Heart right ventricle (tissue), 16 donors: ENCODE measurements at regions not wholly inside any gene's neighbourhood (a gene's known extent, or its start where the extent isn't known, plus 50 kb on each side); places are given as distances from the start of the nearest gene placed in this dataset.

ENCODE experiments used
- ATAC-seq, 8 donors: fragments of 200-7000 bp; cut with Tn5 transposase; one replicate each; pipeline ENCODE4 v1.9.1; 2020; ENCODE audit warnings: mild to moderate bottlenecking in 8 of 8, moderate library complexity in 8 of 8, moderate number of reproducible peaks in 1 of 8
- DNase-seq, 2 donors: peaks; one replicate each; pipeline ENCODE4 v3.0.0-alpha.2; 2020
- H3K27ac ChIP-seq, 10 donors: fragments of 200-600 bp; sonication (generic) in 2 of 10; one replicate each; pipeline versions ENCODE4 v1.5.0 to v1.8.0; 2020 to 2022; ENCODE audit warnings: mild to moderate bottlenecking in 3 of 10
- H3K27me3 ChIP-seq, 7 donors: fragments of 200-600 bp; one replicate each; pipeline ENCODE4 v1.8.0; 2021 to 2022; ENCODE audit warnings: mild to moderate bottlenecking in 2 of 7
- H3K36me3 ChIP-seq, 9 donors: fragments of 200-600 bp; sonication (generic) in 1 of 9; one replicate each; pipeline versions ENCODE4 v1.5.0 to v1.8.0; 2020 to 2022; ENCODE audit warnings: mild to moderate bottlenecking in 2 of 9
- H3K4me1 ChIP-seq, 9 donors: fragments of 200-600 bp; sonication (generic) in 1 of 9; one replicate each; pipeline versions ENCODE4 v1.5.0 to v1.8.0; 2020 to 2022; ENCODE audit warnings: mild to moderate bottlenecking in 4 of 9
- H3K4me3 ChIP-seq, 10 donors: fragments of 200-600 bp; sonication (generic) in 2 of 10; one replicate each; pipeline versions ENCODE4 v1.5.0 to v1.8.0; 2020 to 2022; ENCODE audit warnings: mild to moderate bottlenecking in 7 of 10, moderate library complexity in 2 of 10
- H3K9me3 ChIP-seq, 11 donors: fragments of 200-600 bp in 10 of 11; sonication (generic) in 2 of 11; one replicate each; pipeline versions ENCODE4 v1.5.0 to v1.8.0; 2013 to 2022; ENCODE audit warnings: mild to moderate bottlenecking in 2 of 11, control low read depth in 1 of 11, moderate library complexity in 1 of 11
- WGBS, 2 donors: extraction: QIAGEN DNeasy Blood & Tissue Kit; methylation state at CpG; one replicate each; pipeline ENCODE4 v1.1.7; 2013; ENCODE audit warnings: inconsistent platforms in 1 of 2; 5-methylcytosine and 5-hydroxymethylcytosine counted together
- intact Hi-C, 10 donors: fragments of 100-400 bp; cut with DNase I; formaldehyde crosslinking; loops; one replicate each; pipeline versions ENCODE4 v1.11.1 to v1.14.2; 2022
- TF ChIP-seq, protein P1 (sequence below), 9 donors: fragments of 200-600 bp; sonication (generic) in 2 of 9; IDR thresholded peaks; one replicate each; pipeline versions ENCODE4 v1.5.0 to v1.8.0; 2021 to 2022; ENCODE audit warnings: antibody characterized with exemption in 9 of 9, mild to moderate bottlenecking in 5 of 9, moderate library complexity in 1 of 9
- donor health status: Arrhythmogenic right ventricular cardiomyopathy.
- donor health status: ischemic (EF 13 %, LVEDD 7.1; RV severe dilation, severe dysfunction).
- donor health status: healthy with polysubstance abuse.
- donor health status: DM: no; HTN: yes; CAD: no.
- donor health status: DM: no; HTN: no; CAD: no.
- donor health status: ischemic (EF 25% LVEDD 6.9; RV normal size, moderate dysfunction).
- donor health status: ischemic (EF 25% LVEDD 5.7; RV mildly dilated, moderate dysfunction).
- donor health status: healthy.
- donor health status: DM: yes; HTN: yes; CAD: no.
- donor health status: Ischemic cardiomyopathy.
- donor health status: ischemic (EF 35%, LVEDD 5.7; RV mildly dilated, moderate dysfunction).
- donor health status: nonischemic (EF 11% LVEDD 7.7; RV severe dilation, severe dysfunction).
- donor health status: DM: yes; HTN: yes; CAD: no.
- donor health status: PGD.
- donor health status: ischemic (EF 29% LVEDD 5.4; RV normal size, mild dysfunction).
- donor health status: nonischemic (EF 23%, LVEDD 6.1; RV moderate dilation, normal function).

DNA sequence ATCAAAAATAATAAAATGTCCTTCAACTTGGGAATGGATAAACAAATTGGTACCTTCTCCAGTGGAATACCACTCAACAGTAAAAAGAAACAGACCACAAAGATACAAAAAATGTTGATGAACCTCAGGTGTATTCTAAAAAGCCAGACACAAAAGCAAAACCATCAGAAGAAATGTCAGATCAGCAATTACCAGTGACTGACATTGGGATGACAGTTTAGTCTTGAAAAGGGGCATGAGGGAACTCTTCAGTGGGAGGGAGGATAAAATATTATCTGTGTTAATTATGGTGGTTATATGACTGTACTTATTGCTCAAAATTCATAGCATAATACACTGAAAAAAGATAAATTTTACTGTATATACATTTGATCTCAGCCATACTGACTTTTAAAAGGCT, 473.0 kb downstream of the TMX3 start:
- Histone ChIP-seq H3K36me3 (no peaks in the 10 kb centered on the region), H3K4me3 (no peak overlapping the region), H3K27me3 (no peaks in the 10 kb centered on the region), H3K9me3 (no peaks in the 10 kb centered on the region), H3K27ac (no peak overlapping the region), H3K4me1 (no peaks in the 10 kb centered on the region)
- DNase-seq (no peak), ATAC-seq (no peak)
- TF ChIP-seq, protein P1, sequence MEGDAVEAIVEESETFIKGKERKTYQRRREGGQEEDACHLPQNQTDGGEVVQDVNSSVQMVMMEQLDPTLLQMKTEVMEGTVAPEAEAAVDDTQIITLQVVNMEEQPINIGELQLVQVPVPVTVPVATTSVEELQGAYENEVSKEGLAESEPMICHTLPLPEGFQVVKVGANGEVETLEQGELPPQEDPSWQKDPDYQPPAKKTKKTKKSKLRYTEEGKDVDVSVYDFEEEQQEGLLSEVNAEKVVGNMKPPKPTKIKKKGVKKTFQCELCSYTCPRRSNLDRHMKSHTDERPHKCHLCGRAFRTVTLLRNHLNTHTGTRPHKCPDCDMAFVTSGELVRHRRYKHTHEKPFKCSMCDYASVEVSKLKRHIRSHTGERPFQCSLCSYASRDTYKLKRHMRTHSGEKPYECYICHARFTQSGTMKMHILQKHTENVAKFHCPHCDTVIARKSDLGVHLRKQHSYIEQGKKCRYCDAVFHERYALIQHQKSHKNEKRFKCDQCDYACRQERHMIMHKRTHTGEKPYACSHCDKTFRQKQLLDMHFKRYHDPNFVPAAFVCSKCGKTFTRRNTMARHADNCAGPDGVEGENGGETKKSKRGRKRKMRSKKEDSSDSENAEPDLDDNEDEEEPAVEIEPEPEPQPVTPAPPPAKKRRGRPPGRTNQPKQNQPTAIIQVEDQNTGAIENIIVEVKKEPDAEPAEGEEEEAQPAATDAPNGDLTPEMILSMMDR (IDR thresholded peaks at IDR 0.05): no peak
- intact Hi-C loops: no loop called here

DNA sequence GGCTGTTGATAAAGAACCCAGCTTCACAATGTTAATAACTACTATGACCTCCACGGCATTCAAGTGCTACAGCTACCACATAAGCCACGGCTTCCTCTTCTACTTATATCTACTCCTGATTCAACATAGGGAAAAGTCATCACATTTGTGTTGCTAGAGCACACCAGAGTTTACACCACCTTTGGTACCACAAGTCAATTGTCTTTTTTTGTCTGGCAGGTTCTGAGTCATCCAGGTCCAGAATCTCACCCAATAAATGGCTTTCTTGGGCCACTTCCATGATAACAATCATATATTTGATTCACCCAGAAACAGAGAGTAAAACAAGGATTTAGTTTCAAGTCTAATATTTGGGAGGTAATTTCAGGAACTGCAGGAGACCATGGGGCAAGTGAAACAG, 480.2 kb downstream of the TMX3 start:
- ATAC-seq: no peak
- H3K27ac ChIP-seq: no peak overlapping the region
- H3K27me3 ChIP-seq: no peaks in the 10 kb centered on the region
- no peak overlapping the region for H3K4me3 ChIP-seq
- intact Hi-C loops: no loop called here
- H3K36me3 ChIP-seq: no peaks in the 10 kb centered on the region
- TF ChIP-seq, protein P1 (IDR thresholded peaks at IDR 0.05): no peak
- H3K4me1 ChIP-seq: no peaks in the 10 kb centered on the region
- WGBS, 2 donors: 29 to 45% methylated on average over 2 of the region's 2 CpGs
- peaks cover 0 to 8% (median 0%) of the 10 kb centered on the region in 11 donors for H3K9me3 ChIP-seq
- DNase-seq: no peak

DNA sequence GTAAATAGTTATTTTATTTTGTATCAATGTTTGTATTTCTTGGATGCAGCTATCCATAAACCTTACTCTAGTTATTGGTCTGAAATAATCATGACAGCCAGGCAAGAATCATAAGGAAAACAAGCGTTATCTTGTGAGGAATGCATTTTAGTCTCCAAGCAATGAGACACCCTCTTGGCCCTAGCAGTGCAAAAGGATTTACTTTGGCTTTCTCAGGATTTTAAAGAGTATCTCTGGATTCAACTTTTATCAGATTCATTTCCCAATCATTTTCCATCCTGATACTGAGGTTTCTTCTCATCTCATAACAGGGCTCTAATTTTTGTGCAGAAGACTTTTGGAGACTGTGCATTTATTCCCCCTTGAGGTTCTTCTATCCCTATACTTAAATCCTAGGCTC, 480.8 kb downstream of the TMX3 start:
- no peak overlapping the region for H3K4me3 ChIP-seq
- DNase-seq: no peak
- H3K27me3 ChIP-seq: no peaks in the 10 kb centered on the region
- peaks cover 0 to 8% (median 0%) of the 10 kb centered on the region in 11 donors for H3K9me3 ChIP-seq
- intact Hi-C loops: no loop called here
- WGBS, 2 donors: 66 to 75% methylated on average over 1 of the region's 1 CpG
- no peaks in the 10 kb centered on the region for H3K4me1 ChIP-seq
- TF ChIP-seq, protein P1 (IDR thresholded peaks at IDR 0.05): no peak
- no peak for ATAC-seq
- no peaks in the 10 kb centered on the region for H3K36me3 ChIP-seq
- no peak overlapping the region for H3K27ac ChIP-seq

DNA sequence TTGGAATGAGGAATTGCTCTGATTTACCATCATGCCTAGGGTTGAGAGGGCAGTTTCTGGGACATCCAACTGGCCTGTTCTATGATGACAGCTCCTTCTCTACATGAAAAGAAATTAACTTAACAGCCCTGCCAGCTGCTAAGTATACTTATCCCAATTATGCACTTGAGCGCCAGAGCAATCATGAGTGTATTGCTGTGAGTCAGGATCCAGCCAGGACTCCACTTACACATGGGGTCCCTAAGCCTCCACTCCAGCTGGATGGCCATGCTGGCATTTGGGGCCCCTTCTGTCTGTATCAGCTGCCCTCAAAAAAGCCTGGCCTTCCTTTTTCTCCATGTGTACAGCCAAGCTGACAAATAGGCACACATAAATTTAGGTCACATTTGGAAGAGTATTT, 481.9 kb downstream of the TMX3 start:
- H3K27ac ChIP-seq: no peak overlapping the region
- intact Hi-C loops: no loop called here
- 45 to 48% methylated on average over 1 of the region's 1 CpG for whole genome bisulfite sequencing, 2 donors
- H3K4me3 ChIP-seq: no peak overlapping the region
- DNase-seq (no peak), ATAC-seq (no peak)
- H3K9me3 ChIP-seq: peaks cover 0 to 13% (median 0%) of the 10 kb centered on the region in 11 donors
- TF ChIP-seq, protein P1 (IDR thresholded peaks at IDR 0.05): no peak
- H3K4me1 ChIP-seq: no peaks in the 10 kb centered on the region
- H3K36me3 ChIP-seq: no peaks in the 10 kb centered on the region
- H3K27me3 ChIP-seq: no peaks in the 10 kb centered on the region

DNA sequence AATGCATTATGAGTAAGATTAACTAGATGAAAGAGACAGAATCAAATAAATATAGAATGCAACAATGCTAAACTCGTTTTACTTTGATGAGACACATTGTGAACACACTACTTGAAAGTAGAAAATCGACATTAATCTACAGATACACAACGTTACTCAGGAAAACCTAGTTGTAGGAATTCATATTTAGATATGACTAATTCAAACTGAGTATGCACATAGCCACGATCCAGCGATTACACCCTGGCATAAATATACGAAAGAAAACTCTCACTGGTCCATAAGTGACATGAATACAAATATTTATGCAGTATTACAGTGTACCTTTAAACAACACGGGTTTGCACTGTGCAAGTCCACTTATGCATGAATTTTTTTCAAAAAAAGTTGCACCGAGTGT, 485.6 kb downstream of the TMX3 start:
- Histone ChIP-seq H3K4me1 (no peaks in the 10 kb centered on the region), H3K4me3 (no peak overlapping the region), H3K9me3 (peaks cover 0 to 13% (median 0%) of the 10 kb centered on the region in 11 donors), H3K27me3 (no peaks in the 10 kb centered on the region), H3K27ac (no peak overlapping the region), H3K36me3 (no peaks in the 10 kb centered on the region)
- intact Hi-C loops: no loop called here
- WGBS, 2 donors: 77 to 81% methylated on average over 8 of the region's 8 CpGs
- ATAC-seq (no peak), DNase-seq (no peak)
- TF ChIP-seq, protein P1 (IDR thresholded peaks at IDR 0.05): no peak
